T-helper 1 cell treated with Interleukin-12 subunit alpha and Interleukin-12 subunit beta and Interleukin-4 antibody, amounts not matched to agents 30 μg/mL and 1 μg/mL, for 36 hours (primary cell): ENCODE measurements at regions not wholly inside any gene's neighbourhood (a gene's known extent, or its start where the extent isn't known, plus 50 kb on each side); places are given as distances from the start of the nearest gene placed in this dataset.

Experiments used
- H3K27ac Mint-ChIP-seq: one replicate; pipeline ENCODE4 v1.8.0; 2021; ENCODE audit warnings: mild to moderate bottlenecking, mixed read lengths
- H3K27me3 Mint-ChIP-seq: one replicate; pipeline ENCODE4 v1.8.0; 2021; ENCODE audit warnings: low read depth, mixed read lengths
- H3K36me3 Mint-ChIP-seq: one replicate; pipeline ENCODE4 v1.8.0; 2021; ENCODE audit warnings: low read depth, mixed read lengths
- H3K4me1 Mint-ChIP-seq: one replicate; pipeline ENCODE4 v1.8.0; 2021; ENCODE audit warnings: low read depth, mixed read lengths
- H3K4me3 Mint-ChIP-seq: one replicate; pipeline ENCODE4 v1.8.0; 2021; ENCODE audit warnings: mild to moderate bottlenecking, moderate library complexity, mixed read lengths
- H3K9me3 Mint-ChIP-seq: one replicate; pipeline ENCODE4 v1.8.0; 2021; ENCODE audit warnings: mixed read lengths

DNA sequence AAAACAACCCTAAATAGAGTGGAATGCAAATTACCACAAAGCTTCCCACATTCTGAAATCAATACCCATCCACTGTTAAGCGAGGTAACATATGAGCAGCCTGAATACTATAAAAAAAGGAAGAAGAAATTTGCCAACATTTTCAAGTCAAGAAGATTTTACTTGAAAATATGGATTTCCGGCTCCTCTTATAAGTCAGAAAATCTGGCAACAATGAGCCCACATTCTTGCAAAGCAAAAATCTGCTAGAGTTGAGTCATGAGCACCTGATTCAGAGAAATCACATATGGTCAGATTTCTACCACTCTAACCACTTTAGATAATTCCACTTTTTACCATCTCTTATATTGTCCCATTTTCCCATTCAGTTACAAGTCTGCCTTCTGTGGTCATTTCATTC is 395.7 kb downstream of the DTHD1 start:
- Mint-ChIP-seq H3K4me1 (no peaks in the 10 kb centered on the region), H3K27me3 (no peaks in the 10 kb centered on the region), H3K9me3 (no peaks in the 10 kb centered on the region), H3K4me3 (no peak overlapping the region), H3K36me3 (no peaks in the 10 kb centered on the region), H3K27ac (no peak overlapping the region)

DNA sequence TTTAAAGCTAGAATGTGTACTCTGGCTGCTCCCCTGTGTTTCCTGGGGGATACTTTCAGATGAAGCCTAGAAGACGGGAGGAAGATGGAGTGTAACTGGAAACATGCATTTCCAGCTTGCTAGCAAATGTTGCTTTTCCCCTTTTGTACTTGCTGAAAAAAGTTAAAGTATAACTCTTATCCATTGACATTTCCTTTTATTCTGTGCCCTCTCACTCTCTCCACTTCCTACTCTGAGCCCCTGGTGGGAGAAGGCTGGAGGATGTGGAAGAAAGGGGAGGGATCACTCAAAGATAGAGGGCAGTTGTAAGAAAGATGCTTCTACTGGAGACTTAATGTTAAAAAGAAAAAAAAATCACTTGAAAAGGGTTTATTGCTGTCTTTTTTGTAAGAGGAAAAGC is 396.5 kb downstream of the DTHD1 start:
- H3K4me1 Mint-ChIP-seq, result no peaks in the 10 kb centered on the region
- H3K27me3 Mint-ChIP-seq, result no peaks in the 10 kb centered on the region
- no peak overlapping the region for H3K27ac Mint-ChIP-seq
- no peak overlapping the region for H3K4me3 Mint-ChIP-seq
- no peaks in the 10 kb centered on the region for H3K9me3 Mint-ChIP-seq
- H3K36me3 Mint-ChIP-seq, result no peaks in the 10 kb centered on the region

DNA sequence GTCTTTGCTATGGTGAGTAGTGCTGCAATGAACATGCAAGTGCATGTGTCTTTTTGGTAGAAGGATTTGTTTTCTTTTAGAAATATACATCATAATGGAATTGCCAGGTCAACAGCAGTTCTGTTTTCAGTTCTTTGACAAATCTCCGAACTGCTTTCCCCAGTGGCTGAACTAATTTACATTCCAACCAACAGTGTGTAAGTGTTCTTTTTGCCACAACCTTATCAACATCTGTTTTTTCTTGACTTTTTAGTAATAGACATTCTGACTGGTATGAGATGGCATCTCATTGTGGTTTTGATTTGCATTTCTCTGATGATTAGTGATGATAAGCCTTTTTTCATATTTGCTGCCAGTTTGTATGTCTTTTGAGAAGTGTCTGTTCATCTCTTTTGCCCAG is 406.3 kb downstream of the DTHD1 start:
- Mint-ChIP-seq H3K4me3 (no peak overlapping the region), H3K9me3 (no peaks in the 10 kb centered on the region), H3K36me3 (no peaks in the 10 kb centered on the region), H3K27ac (no peak overlapping the region), H3K27me3 (no peaks in the 10 kb centered on the region), H3K4me1 (no peaks in the 10 kb centered on the region)

DNA sequence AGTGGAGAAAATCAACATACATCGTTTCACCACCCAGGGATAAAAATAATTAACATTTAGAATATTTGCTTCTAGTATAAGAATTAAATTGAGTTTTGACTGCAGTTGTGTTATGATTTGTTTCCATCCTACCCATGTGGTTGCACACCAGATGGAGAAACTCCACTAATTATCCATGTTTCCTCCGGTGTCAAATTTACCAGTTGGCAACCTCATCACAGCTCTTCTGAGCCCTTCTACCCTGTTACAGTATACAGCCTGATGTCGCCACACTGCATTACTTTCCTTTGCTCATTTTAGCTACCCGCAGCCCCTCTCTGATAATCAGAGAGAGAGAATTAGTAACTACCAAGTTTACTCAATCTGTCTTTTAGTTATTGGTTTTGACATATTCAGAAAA is 411.2 kb downstream of the DTHD1 start:
- no peak overlapping the region for H3K27ac Mint-ChIP-seq
- H3K4me3 Mint-ChIP-seq, result no peak overlapping the region
- H3K4me1 Mint-ChIP-seq, result no peaks in the 10 kb centered on the region
- H3K27me3 Mint-ChIP-seq, result no peaks in the 10 kb centered on the region
- no peaks in the 10 kb centered on the region for H3K36me3 Mint-ChIP-seq
- no peaks in the 10 kb centered on the region for H3K9me3 Mint-ChIP-seq

DNA sequence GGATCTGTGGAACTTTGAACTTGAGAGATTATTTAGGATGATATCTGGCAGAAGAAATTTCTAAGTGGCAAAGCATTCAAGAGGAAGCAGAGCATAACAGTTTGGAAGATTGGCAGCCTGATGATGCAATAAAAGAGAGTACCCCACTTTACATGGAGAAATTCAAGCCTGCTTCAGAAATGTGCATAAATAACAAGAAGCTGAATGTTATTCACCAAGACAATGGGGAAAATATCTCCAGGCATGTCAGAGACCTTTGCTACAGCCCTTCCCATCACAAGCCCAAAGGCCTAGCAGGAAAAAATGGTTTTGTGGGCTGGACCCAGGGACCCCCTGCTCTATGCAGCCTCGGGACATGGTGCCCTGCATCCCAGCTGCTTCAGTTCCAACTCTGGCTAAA is 420.8 kb downstream of the DTHD1 start:
- Mint-ChIP-seq H3K36me3 (no peaks in the 10 kb centered on the region), H3K4me3 (no peak overlapping the region), H3K27ac (no peak overlapping the region), H3K27me3 (no peaks in the 10 kb centered on the region), H3K4me1 (no peaks in the 10 kb centered on the region), H3K9me3 (no peaks in the 10 kb centered on the region)

DNA sequence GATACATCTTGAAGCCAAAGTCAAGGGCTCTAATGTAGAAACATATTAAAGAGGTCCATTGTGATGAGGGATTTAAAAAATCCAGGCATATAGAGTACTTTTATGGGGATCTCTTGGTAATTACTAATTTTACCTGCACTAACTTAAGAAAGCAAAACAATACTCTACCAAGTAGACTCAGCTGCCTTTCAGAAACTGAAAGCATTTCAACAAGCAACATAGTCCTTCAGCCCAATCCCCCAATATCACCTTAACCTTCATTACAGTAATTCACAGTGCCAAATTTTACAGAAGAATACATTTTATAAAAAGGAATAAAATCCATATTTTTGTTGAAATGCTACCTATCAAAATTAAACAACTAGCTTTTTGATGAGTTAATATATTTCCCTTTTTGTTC is 422.9 kb downstream of the DTHD1 start:
- no peaks in the 10 kb centered on the region for H3K36me3 Mint-ChIP-seq
- no peak overlapping the region for H3K27ac Mint-ChIP-seq
- H3K4me1 Mint-ChIP-seq, result no peaks in the 10 kb centered on the region
- no peaks in the 10 kb centered on the region for H3K9me3 Mint-ChIP-seq
- no peaks in the 10 kb centered on the region for H3K27me3 Mint-ChIP-seq
- H3K4me3 Mint-ChIP-seq, result no peak overlapping the region

DNA sequence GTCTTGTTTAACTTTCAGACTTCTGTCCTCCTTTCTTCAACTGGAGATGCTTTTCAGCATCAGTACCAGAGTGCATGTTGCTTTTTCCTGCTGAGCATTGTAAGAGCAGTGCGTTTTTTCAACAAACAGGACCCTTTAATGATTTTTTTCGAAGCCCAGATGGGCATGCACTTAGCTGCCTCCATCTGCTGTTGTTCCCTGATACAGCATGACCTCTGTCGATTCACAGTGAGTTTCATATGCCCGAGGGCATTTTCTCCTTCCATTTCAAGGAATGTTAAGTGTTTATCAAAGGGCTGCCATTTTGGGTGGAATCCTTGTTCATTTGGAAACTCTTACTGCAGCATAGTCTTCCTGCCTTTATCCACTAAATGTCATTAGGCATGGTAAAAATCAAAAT is 428.6 kb downstream of the DTHD1 start:
- no peaks in the 10 kb centered on the region for H3K4me1 Mint-ChIP-seq
- H3K4me3 Mint-ChIP-seq, result no peak overlapping the region
- H3K27ac Mint-ChIP-seq, result no peak overlapping the region
- no peaks in the 10 kb centered on the region for H3K27me3 Mint-ChIP-seq
- no peaks in the 10 kb centered on the region for H3K36me3 Mint-ChIP-seq
- H3K9me3 Mint-ChIP-seq, result no peaks in the 10 kb centered on the region

DNA sequence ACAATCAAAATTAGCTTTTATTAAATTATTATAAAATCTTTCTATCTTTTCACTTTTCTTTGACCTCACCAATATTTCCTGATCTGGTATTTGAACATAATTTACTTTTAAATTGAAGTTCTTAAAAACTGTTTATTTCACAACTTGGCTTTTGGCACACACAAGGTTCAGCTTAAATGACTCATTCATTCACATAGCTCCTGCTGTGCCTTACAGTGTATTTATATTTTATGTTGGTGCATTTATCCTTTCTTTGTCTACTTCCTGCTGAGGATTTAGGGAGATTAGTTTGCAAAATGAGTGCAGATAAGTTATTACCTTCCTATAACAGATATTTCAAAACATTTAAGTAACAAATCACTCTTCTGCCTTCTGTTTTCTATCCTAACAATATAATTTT is 430.6 kb downstream of the DTHD1 start:
- Mint-ChIP-seq H3K4me3 (no peak overlapping the region), H3K27ac (no peak overlapping the region), H3K27me3 (no peaks in the 10 kb centered on the region), H3K4me1 (no peaks in the 10 kb centered on the region), H3K9me3 (no peaks in the 10 kb centered on the region), H3K36me3 (no peaks in the 10 kb centered on the region)

DNA sequence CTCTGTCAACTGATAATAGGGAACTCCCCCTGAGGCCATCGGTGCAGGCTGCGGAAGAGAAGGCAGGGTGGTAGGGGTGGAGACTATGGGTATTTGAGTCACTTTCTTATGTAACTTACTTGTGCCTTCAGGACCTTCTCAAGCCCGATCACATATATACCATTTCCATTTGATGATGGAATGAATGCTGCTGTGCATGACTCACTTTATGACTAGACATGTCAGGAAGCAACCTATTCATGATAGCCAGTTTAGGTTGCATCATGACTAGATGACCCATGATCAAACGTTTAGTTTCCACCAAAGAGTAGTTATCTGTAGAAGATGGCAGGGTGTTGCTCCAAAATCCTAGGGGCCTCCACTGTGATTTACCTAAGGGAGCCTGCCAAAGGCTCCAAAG is 435.5 kb downstream of the DTHD1 start:
- no peaks in the 10 kb centered on the region for H3K4me1 Mint-ChIP-seq
- no peak overlapping the region for H3K4me3 Mint-ChIP-seq
- no peak overlapping the region for H3K27ac Mint-ChIP-seq
- no peaks in the 10 kb centered on the region for H3K27me3 Mint-ChIP-seq
- no peaks in the 10 kb centered on the region for H3K9me3 Mint-ChIP-seq
- no peaks in the 10 kb centered on the region for H3K36me3 Mint-ChIP-seq

DNA sequence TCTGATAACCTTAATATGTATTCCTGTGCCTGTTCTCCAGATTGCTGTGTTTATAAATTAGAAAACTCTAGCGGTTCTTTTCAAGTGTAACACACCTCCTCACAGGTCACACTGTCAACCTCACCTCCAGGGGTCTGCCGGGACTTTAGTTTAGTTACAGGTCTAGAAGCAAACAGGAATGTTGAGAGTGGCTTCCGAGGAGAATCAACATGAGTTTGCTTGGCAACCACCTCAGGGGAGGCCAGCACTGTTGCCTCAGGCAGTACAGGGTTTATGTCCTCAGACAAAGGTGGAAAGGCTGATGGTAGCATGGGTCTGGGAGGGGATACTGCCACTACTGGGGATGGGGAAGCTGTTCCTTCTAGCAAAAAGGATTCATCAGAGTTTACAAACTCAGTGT is 438.0 kb downstream of the DTHD1 start:
- no peaks in the 10 kb centered on the region for H3K9me3 Mint-ChIP-seq
- H3K4me3 Mint-ChIP-seq, result no peak overlapping the region
- no peaks in the 10 kb centered on the region for H3K36me3 Mint-ChIP-seq
- H3K27me3 Mint-ChIP-seq, result no peaks in the 10 kb centered on the region
- no peaks in the 10 kb centered on the region for H3K4me1 Mint-ChIP-seq
- H3K27ac Mint-ChIP-seq, result no peak overlapping the region

DNA sequence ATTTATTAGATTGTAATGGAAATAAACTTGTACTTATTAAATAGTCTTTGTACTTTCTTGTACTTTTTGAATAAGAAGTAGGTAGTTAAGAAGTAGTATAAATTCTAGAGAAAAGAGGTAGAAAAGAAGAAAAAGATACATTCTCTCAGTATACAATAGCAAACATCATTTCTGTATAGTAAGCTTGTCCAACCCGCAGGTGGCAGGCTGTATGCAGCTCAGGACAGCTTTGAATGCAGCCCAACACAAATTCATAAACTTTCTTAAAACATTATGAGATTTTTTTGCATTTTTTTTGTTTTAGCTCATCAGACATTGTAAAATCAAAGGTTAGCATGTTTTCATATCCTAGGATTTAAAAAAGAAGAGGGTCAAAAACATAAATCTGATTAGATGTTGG is 441.6 kb downstream of the DTHD1 start:
- Mint-ChIP-seq H3K27me3 (no peaks in the 10 kb centered on the region), H3K9me3 (no peaks in the 10 kb centered on the region), H3K4me3 (no peak overlapping the region), H3K36me3 (no peaks in the 10 kb centered on the region), H3K27ac (no peak overlapping the region), H3K4me1 (no peaks in the 10 kb centered on the region)

DNA sequence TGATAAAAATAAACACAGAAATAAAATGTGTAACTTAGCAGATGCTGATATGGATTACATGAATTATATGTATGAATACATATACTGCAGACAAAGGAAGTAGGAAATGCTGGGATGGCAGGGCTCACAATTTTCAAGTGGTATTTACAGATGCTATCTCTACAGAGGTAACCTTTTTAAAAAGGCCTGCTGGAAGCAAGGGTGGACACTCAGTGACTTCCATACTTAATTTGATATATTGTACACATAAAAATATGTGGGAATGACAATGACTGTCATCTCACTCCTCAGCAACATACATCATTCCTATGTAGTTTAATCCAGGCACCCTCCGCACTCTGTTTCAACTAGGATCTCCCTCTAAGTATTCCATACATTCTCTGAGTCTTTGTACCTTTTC is 452.9 kb downstream of the DTHD1 start:
- Mint-ChIP-seq H3K4me3 (no peak overlapping the region), H3K4me1 (no peaks in the 10 kb centered on the region), H3K27ac (no peak overlapping the region), H3K27me3 (no peaks in the 10 kb centered on the region), H3K9me3 (no peaks in the 10 kb centered on the region), H3K36me3 (no peaks in the 10 kb centered on the region)

DNA sequence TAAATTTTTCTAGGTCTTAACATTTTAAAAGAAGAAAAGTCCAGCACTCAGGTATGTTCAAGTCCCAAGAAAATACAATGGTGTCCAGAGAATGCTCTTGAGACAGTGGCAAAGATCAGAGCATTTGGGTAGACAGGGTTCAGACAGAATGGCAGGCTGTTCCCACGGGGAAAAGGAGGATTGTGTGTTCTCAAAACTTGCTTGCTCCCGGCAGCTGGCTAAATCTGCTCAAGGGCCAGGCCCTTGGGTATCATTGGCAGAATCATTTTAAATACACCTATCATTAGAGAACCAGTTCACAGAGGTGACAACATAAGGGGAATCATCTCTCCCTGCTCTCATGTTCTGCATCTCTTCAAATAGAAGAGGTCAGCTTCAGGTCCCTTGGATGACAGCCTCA is 456.3 kb downstream of the DTHD1 start:
- no peaks in the 10 kb centered on the region for H3K36me3 Mint-ChIP-seq
- H3K4me1 Mint-ChIP-seq, result no peaks in the 10 kb centered on the region
- no peak overlapping the region for H3K4me3 Mint-ChIP-seq
- H3K9me3 Mint-ChIP-seq, result no peaks in the 10 kb centered on the region
- no peak overlapping the region for H3K27ac Mint-ChIP-seq
- H3K27me3 Mint-ChIP-seq, result no peaks in the 10 kb centered on the region

DNA sequence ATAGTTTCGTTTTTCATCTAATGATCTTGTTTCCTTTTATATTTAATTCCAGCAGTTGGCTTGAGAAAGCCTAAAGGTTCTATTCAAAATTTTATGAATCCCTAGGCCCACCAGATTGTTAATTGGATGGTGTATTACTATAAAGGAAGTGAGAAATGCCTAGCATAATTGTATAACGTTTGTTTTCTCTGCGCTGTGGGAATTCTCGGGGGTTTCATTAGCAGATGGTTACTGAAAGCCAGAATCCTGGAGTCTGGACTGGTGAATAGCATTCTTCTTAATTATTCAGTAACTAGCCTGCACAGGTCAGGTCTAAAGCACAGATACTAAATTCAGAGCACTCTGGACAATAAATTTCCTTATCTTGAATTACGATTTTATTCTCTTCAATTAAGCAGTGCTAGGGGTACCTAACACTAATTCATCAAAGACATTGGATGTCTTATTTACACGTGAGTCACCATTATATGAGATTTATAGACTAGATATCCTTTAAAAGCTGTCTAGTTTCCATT is 459.4 kb downstream of the DTHD1 start:
- H3K4me1 Mint-ChIP-seq, result no peaks in the 10 kb centered on the region
- H3K36me3 Mint-ChIP-seq, result no peaks in the 10 kb centered on the region
- H3K9me3 Mint-ChIP-seq, result no peaks in the 10 kb centered on the region

DNA sequence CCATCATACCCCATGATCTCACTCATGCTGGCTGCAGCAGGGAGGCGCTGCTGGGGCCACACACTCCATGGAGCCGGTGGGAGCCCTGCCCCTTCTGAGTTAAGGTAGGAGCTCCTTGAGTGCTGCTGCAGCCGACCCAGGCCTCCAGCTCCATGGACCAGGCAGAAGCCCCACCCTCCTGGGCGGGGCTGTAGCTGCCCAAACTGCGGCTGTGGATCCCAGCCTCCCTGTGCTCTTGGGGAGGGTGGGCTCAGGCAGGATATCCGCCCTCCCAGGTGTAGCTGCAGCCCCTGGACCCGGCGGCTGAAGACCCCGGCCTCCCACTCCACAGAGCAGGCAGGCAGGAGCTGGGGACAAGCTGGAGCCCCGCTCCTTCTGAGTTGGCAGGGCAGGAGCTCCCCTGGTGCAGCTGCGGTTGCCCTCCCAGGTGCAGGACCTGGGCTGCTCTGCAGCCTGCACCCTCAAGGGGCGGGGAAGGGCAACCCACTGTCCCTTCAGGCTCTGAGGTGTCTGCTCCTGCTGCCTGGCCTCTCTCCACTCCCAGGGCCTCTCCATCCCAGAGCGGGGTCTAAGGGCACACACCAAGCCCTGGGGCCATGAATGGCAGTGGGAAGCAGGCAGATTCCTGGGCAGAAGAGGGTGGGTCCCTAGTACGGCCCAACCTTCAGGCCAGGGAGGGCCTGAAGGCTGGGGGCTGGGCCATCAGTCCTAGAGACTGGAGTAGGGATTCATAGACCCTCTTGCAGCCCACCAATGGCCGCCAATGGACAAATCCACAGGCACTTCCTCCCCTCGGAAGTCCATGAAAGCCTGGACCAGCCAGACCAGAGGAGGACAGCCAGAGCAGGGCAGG is 466.1 kb downstream of the DTHD1 start:
- Mint-ChIP-seq H3K27ac (no peak overlapping the region), H3K4me1 (no peaks in the 10 kb centered on the region), H3K27me3 (no peaks in the 10 kb centered on the region), H3K9me3 (no peaks in the 10 kb centered on the region), H3K36me3 (no peaks in the 10 kb centered on the region), H3K4me3 (no peak overlapping the region)

More for the DNA sequence above, 459.4 kb downstream of the DTHD1 start:
- H3K27me3 Mint-ChIP-seq, result no peaks in the 10 kb centered on the region
- H3K4me3 Mint-ChIP-seq, result no peak overlapping the region
- H3K27ac Mint-ChIP-seq, result no peak overlapping the region
